Fibroblast of gingiva (primary cell): ENCODE measurements at regions not wholly inside any gene's neighbourhood (a gene's known extent, or its start where the extent isn't known, plus 50 kb on each side); places are given as distances from the start of the nearest gene placed in this dataset.
"Not testable (repeated sequence)": the region's sequence is repeated elsewhere in the genome, so short reads cannot be mapped to it uniquely, and the experiment has no call there.

ENCODE experiments used
- DNase-seq: peaks from one replicate; pipeline ENCODE4 v3.0.0-alpha.2; 2011; ENCODE audit warnings: low read depth

GRCh38 chr10:87416892-87417291 lies 59.3 kb downstream of the NUTM2D start:
- DNase-seq: not testable (repeated sequence)

- DNase-seq: not testable (repeated sequence)
Measured at GRCh38 chr10:87422641-87423040, 65.1 kb downstream of the NUTM2D start.

- not testable (repeated sequence) for DNase-seq
Measured at GRCh38 chr10:87424697-87425373, 67.3 kb downstream of the NUTM2D start.

GRCh38 chr10:87433836-87434235 lies 70.9 kb upstream of the MINPP1 start:
- not testable (repeated sequence) for DNase-seq

- DNase-seq: not testable (repeated sequence)
Measured at GRCh38 chr10:87435295-87435826, 69.3 kb upstream of the MINPP1 start.

GRCh38 chr10:87436104-87436503 lies 68.6 kb upstream of the MINPP1 start:
- not testable (repeated sequence) for DNase-seq

- DNase-seq: peak; percentile 74
Measured at GRCh38 chr10:87437450-87437849, 67.2 kb upstream of the MINPP1 start.
